Lower lobe of right lung (tissue), 2 donors: ENCODE measurements at regions not wholly inside any gene's neighbourhood (a gene's known extent, or its start where the extent isn't known, plus 50 kb on each side); places are given as distances from the start of the nearest gene placed in this dataset.

ENCODE experiments used
- ATAC-seq, 2 donors: fragments of 200-7000 bp; cut with Tn5 transposase; one replicate each; pipeline ENCODE4 v1.9.1; 2020 to 2022; ENCODE audit warnings: mild to moderate bottlenecking in 2 of 2, moderate library complexity in 2 of 2
- DNase-seq: peaks from one replicate; pipeline ENCODE4 v3.0.0-alpha.2; 2020
- H3K27ac ChIP-seq: fragments of 200-600 bp; one replicate; pipeline ENCODE4 v1.8.0; 2022
- H3K27me3 ChIP-seq: fragments of 200-600 bp; one replicate; pipeline ENCODE4 v1.8.0; 2022; ENCODE audit warnings: low read depth
- H3K36me3 ChIP-seq: fragments of 200-600 bp; one replicate; pipeline ENCODE4 v1.8.0; 2022; ENCODE audit warnings: mild to moderate bottlenecking
- H3K4me1 ChIP-seq: fragments of 200-600 bp; one replicate; pipeline ENCODE4 v1.8.0; 2022
- H3K4me3 ChIP-seq: fragments of 200-600 bp; one replicate; pipeline ENCODE4 v1.8.0; 2022; ENCODE audit warnings: mild to moderate bottlenecking
- H3K9me3 ChIP-seq: fragments of 200-600 bp; one replicate; pipeline ENCODE4 v1.8.0; 2022
- intact Hi-C: fragments of 100-400 bp; cut with DNase I; formaldehyde crosslinking; loops from one replicate; pipeline ENCODE4 v1.11.0; 2022
- TF ChIP-seq, protein P1 (sequence below): fragments of 200-600 bp; IDR thresholded peaks from one replicate; pipeline ENCODE4 v1.8.0; 2022; ENCODE audit warnings: antibody characterized with exemption, mild to moderate bottlenecking
- donor health status: DM: no; HTN: yes; CAD: no; lungs with severe emphysema.

DNA sequence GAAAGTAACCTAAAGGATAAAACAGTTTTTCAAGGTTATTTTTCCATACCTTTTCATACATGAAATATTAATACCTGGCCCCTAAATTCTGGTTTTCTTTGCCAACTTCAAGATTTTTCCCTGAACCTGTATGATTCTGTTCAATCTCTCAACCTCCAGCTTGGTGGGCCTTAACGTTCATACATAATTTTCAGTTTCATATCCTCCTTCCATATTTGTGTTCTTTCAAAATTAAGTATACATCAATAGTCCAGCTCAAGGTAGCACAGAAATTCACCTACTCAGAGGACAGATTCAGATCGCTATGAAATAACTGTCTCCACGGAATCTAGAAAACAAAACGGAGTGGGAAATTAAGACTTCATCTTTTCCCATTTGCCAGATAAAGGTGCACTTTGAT, 505.8 kb upstream of the GHITM start:
- TF ChIP-seq, protein P1, sequence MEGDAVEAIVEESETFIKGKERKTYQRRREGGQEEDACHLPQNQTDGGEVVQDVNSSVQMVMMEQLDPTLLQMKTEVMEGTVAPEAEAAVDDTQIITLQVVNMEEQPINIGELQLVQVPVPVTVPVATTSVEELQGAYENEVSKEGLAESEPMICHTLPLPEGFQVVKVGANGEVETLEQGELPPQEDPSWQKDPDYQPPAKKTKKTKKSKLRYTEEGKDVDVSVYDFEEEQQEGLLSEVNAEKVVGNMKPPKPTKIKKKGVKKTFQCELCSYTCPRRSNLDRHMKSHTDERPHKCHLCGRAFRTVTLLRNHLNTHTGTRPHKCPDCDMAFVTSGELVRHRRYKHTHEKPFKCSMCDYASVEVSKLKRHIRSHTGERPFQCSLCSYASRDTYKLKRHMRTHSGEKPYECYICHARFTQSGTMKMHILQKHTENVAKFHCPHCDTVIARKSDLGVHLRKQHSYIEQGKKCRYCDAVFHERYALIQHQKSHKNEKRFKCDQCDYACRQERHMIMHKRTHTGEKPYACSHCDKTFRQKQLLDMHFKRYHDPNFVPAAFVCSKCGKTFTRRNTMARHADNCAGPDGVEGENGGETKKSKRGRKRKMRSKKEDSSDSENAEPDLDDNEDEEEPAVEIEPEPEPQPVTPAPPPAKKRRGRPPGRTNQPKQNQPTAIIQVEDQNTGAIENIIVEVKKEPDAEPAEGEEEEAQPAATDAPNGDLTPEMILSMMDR = no peak
- no peaks in the 10 kb centered on the region for H3K27me3 ChIP-seq
- DNase-seq = no peak
- intact Hi-C loops = no loop called here
- H3K9me3 ChIP-seq = no peaks in the 10 kb centered on the region
- no peak for ATAC-seq
- H3K27ac ChIP-seq = no peak overlapping the region
- no peaks in the 10 kb centered on the region for H3K36me3 ChIP-seq
- H3K4me1 ChIP-seq = no peaks in the 10 kb centered on the region
- H3K4me3 ChIP-seq = no peak overlapping the region

DNA sequence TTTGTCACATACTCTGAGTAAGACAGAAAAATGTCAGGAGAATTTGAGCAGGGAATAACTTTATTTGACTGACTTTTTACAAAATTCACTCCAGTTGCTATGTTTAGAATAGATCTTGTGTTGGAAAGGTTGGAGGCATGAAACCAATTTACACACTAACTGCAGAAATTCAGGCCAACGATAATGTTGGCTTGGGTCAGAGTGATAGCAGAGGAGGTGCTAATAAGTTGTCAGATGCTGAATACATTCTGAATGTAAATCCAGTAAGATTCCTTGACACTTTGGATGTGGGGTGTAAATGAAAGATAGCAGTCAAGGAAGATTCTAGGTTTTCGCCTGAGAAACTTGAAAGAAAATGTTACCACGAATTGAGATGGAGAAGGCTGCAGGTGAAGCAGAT, 502.5 kb upstream of the GHITM start:
- Histone ChIP-seq H3K4me3 (no peak overlapping the region), H3K27me3 (no peaks in the 10 kb centered on the region), H3K27ac (no peak overlapping the region), H3K4me1 (no peaks in the 10 kb centered on the region), H3K36me3 (no peaks in the 10 kb centered on the region), H3K9me3 (no peaks in the 10 kb centered on the region)
- intact Hi-C loops = no loop called here
- DNase-seq (no peak), ATAC-seq (no peak)
- TF ChIP-seq, protein P1 = no peak

DNA sequence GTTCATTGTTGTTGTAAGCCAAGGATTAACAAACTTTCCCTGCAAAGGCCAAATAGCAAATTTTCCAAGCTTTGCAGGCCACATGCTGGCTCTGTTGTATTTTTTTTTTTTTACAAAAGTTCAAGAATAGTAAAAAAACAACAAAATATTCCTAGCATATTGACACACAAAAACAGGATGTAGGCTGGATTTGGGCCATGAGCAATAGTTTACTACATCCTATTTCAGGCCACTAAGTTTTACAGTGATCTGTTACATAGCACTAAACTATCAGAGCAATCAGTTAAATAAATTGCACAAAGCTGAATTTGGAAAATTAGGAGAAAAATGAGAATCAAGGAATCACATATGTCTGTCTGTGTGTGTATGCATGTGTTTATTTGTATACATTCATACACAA, 491.8 kb upstream of the GHITM start:
- DNase-seq = no peak

DNA sequence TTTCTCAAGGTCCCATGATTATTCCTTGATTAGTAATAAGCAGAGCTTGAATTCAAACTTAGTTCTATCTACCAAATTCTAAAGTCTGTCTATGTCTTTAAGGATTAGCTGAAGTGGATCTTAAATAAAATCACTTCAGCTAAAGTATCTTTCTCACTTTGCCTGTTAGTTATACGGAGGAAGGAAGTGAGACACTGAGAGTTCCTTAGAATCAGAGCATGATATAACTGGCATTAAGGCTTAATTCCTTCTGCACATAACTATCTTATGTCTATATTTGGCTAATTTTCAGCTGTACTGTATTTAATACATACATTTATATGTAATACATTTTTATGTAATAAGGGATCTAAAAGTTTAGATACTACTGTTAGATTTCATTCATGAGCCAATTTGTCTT, 491.1 kb upstream of the GHITM start:
- no peak overlapping the region for H3K4me3 ChIP-seq
- intact Hi-C loops = no loop called here
- ATAC-seq (no peak), DNase-seq (no peak)
- no peak overlapping the region for H3K27ac ChIP-seq
- H3K36me3 ChIP-seq = no peaks in the 10 kb centered on the region
- no peaks in the 10 kb centered on the region for H3K27me3 ChIP-seq
- TF ChIP-seq, protein P1 = no peak
- H3K9me3 ChIP-seq = no peaks in the 10 kb centered on the region
- no peaks in the 10 kb centered on the region for H3K4me1 ChIP-seq

More for the DNA sequence above, 491.8 kb upstream of the GHITM start:
- TF ChIP-seq, protein P1 = no peak
- Histone ChIP-seq H3K36me3 (no peaks in the 10 kb centered on the region), H3K4me3 (no peak overlapping the region), H3K27me3 (no peaks in the 10 kb centered on the region), H3K4me1 (no peaks in the 10 kb centered on the region), H3K9me3 (no peaks in the 10 kb centered on the region), H3K27ac (no peak overlapping the region)
- intact Hi-C loops = no loop called here
- ATAC-seq = no peak

DNA sequence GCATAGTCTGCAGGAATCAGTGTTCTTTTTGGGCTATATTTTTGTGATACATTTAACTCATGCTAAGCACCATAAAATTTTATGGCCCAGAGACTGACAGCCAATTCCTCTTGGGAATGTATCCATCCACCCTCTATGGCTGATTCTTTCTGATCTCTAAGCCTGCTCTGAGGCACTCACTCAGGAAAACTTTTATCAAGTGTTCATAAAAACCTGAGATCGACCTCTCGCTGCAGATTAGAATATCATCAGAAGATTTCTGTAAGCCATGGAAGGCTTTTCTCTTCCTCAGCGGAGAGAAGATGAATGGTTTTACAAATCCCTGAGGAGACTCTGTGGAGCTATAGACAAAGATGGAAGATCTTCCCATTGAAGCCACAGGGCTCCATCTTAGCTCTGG, 489.8 kb upstream of the GHITM start:
- H3K36me3 ChIP-seq = no peaks in the 10 kb centered on the region
- intact Hi-C loops = no loop called here
- H3K27me3 ChIP-seq = no peaks in the 10 kb centered on the region
- H3K27ac ChIP-seq = no peak overlapping the region
- TF ChIP-seq, protein P1 = no peak
- ATAC-seq = no peak
- H3K9me3 ChIP-seq = no peaks in the 10 kb centered on the region
- no peaks in the 10 kb centered on the region for H3K4me1 ChIP-seq
- DNase-seq = no peak
- H3K4me3 ChIP-seq = no peak overlapping the region

DNA sequence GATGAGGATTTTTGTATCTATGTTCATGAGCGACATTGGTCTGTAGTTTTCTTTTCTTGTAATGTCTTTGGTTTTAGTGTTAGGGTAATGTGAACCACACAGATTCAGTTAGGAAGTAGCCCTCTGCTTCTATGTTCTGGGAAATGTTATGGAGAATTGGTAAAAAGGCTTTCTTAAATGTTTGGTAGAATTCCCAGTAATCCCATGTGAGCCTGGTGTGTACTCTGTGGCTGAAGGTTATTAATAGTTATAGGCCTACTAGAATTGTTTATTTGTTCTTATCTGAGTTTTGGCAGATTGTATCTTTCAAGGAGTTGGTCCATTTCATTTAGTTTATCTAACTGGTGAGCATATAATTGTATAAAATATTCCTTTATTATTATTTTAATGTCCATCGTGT, 484.6 kb upstream of the GHITM start:
- Histone ChIP-seq H3K9me3 (no peaks in the 10 kb centered on the region), H3K36me3 (no peaks in the 10 kb centered on the region), H3K4me3 (no peak overlapping the region), H3K27ac (no peak overlapping the region), H3K27me3 (no peaks in the 10 kb centered on the region), H3K4me1 (no peaks in the 10 kb centered on the region)
- TF ChIP-seq, protein P1 = no peak
- intact Hi-C loops = no loop called here
- ATAC-seq (no peak), DNase-seq (no peak)
